Left ventricle myocardium inferior (tissue), 1 donor: ENCODE measurements at regions not wholly inside any gene's neighbourhood (a gene's known extent, or its start where the extent isn't known, plus 50 kb on each side); places are given as distances from the start of the nearest gene placed in this dataset.

Experiments
- DNase-seq: peaks from one replicate; pipeline ENCODE4 v3.0.0-alpha.2; 2020
- H3K27ac ChIP-seq: fragments of 200-600 bp; replicated peaks from 2 replicates; pipeline ENCODE4 v1.8.0; 2021
- H3K27me3 ChIP-seq: fragments of 200-600 bp; 2 replicates; pipeline ENCODE4 v1.8.0; 2021; ENCODE audit warnings: low read depth
- H3K36me3 ChIP-seq: fragments of 200-600 bp; 2 replicates; pipeline ENCODE4 v1.8.0; 2021
- H3K4me1 ChIP-seq: fragments of 200-600 bp; 2 replicates; pipeline ENCODE4 v1.8.0; 2021
- H3K4me3 ChIP-seq: fragments of 200-600 bp; 2 replicates; pipeline ENCODE4 v1.8.0; 2021; ENCODE audit warnings: mild to moderate bottlenecking, moderate library complexity
- H3K9me3 ChIP-seq: fragments of 200-600 bp; replicated peaks from 2 replicates; pipeline ENCODE4 v1.8.0; 2021
- CTCF ChIP-seq: fragments of 200-600 bp; IDR thresholded peaks from 2 replicates; pipeline ENCODE4 v1.8.0; 2021; ENCODE audit warnings: antibody characterized with exemption, mild to moderate bottlenecking, borderline replicate concordance
- intact Hi-C: fragments of 100-400 bp; cut with micrococcal nuclease; formaldehyde crosslinking; loops from one replicate; pipeline ENCODE4 v1.11.0; 2022
- donor health status: DM: no; HTN: yes; CAD: no; lungs with severe emphysema.

GRCh38 chr1:59183749-59184317 is 113.1 kb upstream of the FGGY start:
- intact Hi-C loops: no loop called here
- TF ChIP-seq CTCF: no peak
- H3K4me3 ChIP-seq: no peak overlapping the region
- no peaks in the 10 kb centered on the region for H3K36me3 ChIP-seq
- H3K27ac ChIP-seq: no peak overlapping the region
- peaks cover 17% of the 10 kb centered on the region for H3K4me1 ChIP-seq
- no peak for DNase-seq
- no peaks in the 10 kb centered on the region for H3K27me3 ChIP-seq
- no peaks in the 10 kb centered on the region for H3K9me3 ChIP-seq

GRCh38 chr1:59184365-59184905 is 112.5 kb upstream of the FGGY start:
- Histone ChIP-seq H3K4me3 (no peak overlapping the region), H3K27me3 (no peaks in the 10 kb centered on the region), H3K4me1 (peaks cover 14% of the 10 kb centered on the region), H3K9me3 (no peaks in the 10 kb centered on the region), H3K27ac (no peak overlapping the region), H3K36me3 (no peaks in the 10 kb centered on the region)
- intact Hi-C loops: no loop called here
- DNase-seq: no peak
- TF ChIP-seq CTCF: no peak

- no peaks in the 10 kb centered on the region for H3K36me3 ChIP-seq
- TF ChIP-seq CTCF: no peak
- H3K4me1 ChIP-seq: peaks cover 5% of the 10 kb centered on the region
- no peak overlapping the region for H3K4me3 ChIP-seq
- no peaks in the 10 kb centered on the region for H3K27me3 ChIP-seq
- no peak for DNase-seq
- no peaks in the 10 kb centered on the region for H3K9me3 ChIP-seq
- no peak overlapping the region for H3K27ac ChIP-seq
- intact Hi-C loops: no loop called here
Measured at GRCh38 chr1:59185163-59185860, 111.6 kb upstream of the FGGY start.

GRCh38 chr1:59186656-59187055 is 110.2 kb upstream of the FGGY start:
- intact Hi-C loops: no loop called here
- Histone ChIP-seq H3K27me3 (no peaks in the 10 kb centered on the region), H3K36me3 (no peaks in the 10 kb centered on the region), H3K4me3 (no peak overlapping the region), H3K9me3 (no peaks in the 10 kb centered on the region), H3K27ac (no peak overlapping the region), H3K4me1 (peaks cover 5% of the 10 kb centered on the region)
- DNase-seq: no peak
- no peak for TF ChIP-seq CTCF

GRCh38 chr1:59188413-59189213 is 108.3 kb upstream of the FGGY start:
- Histone ChIP-seq H3K9me3 (peaks cover 8% of the 10 kb centered on the region), H3K36me3 (no peaks in the 10 kb centered on the region), H3K4me3 (no peak overlapping the region), H3K27me3 (no peaks in the 10 kb centered on the region), H3K27ac (peak overlapping the region; percentile 55), H3K4me1 (peaks cover 5% of the 10 kb centered on the region)
- intact Hi-C loops: no loop called here
- TF ChIP-seq CTCF: no peak
- no peak for DNase-seq
